GM21528 (cell line): ENCODE measurements at regions not wholly inside any gene's neighbourhood (a gene's known extent, or its start where the extent isn't known, plus 50 kb on each side); places are given as distances from the start of the nearest gene placed in this dataset.

Experiments used
- ATAC-seq: cut with Tn5 transposase; IDR thresholded peaks from one replicate; pipeline ENCODE4 v1.9.1; 2021; ENCODE audit warnings: mild to moderate bottlenecking, moderate library complexity; ENCODE audit not compliant: unreplicated experiment, low FRiP score

DNA sequence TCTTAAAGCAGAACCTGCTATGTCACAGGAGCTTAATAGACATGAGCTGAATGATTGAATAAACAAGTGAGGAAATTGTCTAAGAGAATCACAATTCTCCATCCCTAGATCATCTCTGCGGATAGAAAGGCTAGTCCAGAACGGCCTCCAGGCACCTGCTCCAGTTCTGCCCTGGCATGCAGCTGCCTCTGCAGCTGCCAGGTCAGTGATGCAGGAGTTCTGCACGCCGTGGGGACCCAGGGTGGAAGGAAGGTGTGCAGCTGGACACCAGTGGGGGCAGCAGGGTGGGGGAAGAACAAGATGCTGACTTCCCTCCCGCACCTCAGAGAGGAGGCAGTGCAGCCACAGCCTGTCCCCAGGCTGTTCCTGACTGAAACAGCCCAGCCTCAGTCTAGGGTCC lies 192.1 kb upstream of the NCAM1 start:
- no peak for ATAC-seq

DNA sequence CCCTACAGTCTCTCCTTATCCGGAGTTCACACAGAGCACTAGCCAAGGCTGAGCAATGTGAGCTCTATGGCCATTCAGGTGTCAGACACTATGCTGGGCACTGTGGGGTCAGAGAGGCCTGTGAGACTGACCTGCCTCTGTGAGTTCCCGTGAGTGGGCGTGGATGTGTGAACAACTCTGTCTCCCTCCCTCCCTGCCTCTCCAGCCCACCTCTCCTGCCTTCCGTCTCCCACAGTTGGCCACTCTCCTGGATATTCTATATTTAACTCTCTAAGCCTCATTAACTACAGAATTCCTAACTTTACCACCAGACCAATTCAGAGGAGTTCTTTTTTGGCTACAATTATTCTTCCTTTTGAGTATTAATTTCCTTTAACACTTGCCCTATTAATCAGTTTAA lies 191.6 kb upstream of the NCAM1 start:
- ATAC-seq: no peak

DNA sequence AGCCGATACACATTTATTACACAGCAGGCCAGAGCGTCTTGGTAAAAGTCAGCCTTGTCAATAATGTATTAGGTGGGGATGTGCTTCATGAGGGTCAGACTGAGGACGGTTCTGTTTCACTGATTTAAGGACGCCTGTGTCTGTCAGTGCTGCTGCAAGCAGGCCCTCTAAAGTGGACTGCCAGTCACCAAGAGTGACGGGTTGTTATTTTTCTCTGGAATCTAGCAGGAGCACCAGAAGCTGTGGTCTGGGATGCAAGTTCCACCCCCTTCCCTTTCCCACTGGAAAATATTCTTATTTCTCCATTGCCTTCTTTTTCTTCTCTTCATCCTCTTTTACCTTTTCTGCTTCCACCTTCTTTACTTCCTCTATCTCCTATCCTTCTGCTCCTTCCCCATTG lies 191.2 kb upstream of the NCAM1 start:
- ATAC-seq: no peak

DNA sequence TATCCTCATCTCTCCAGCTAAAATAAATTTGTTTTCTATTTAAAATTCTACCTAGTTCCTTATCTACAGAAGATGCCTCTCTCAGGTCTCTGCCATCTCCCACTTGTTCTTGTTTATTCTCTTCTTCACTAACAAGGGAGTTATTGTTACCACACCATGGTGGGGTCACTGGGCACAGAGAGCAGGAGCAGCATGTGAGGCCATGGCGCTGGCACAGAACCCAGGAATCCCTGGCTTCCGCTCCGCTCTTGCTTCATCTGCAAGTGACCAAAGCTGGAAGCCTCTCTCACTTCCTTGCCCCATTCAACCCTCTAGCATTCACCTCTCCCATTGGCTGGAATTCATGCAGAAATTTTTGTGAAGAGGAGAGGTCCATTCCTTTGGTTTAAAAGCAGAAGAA lies 190.7 kb upstream of the NCAM1 start:
- ATAC-seq: no peak

DNA sequence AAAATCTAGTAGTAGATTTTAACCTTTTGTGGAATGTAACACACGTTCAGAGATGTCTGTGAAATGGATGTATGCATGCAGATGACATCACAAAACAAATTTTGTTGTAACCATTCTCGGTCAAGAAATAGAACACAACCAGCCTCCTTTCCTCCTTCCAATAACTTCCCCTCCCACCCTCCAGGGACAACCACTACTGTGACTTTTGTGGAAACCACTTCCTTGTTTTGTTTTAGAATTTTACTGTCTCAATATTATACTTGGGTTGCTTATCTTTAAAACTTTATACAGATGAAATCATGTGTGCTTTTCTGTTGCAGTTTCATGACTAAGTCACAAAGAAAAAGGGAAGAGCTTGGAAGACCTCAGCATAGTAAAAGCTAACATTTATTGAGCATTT lies 189.4 kb upstream of the NCAM1 start:
- no peak for ATAC-seq

DNA sequence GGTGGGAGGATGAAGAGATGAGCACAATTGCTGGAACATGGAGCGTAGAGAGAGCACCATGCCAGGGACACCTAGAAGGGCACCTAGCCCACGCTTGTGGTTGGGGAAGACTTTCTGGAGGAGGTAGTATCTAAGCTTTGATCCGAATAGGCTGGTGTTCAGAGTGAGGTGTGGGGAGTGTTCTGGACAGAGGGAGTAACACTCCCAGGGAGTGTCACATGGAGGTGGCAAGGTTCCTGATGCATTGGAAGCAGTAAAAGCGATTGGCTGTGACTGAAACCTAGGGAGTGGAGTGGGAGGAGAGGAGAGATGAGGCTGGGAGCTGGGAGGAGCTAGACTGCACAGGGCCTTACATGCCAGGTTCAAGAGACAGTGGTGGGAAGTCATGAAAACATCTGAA lies 188.0 kb upstream of the NCAM1 start:
- ATAC-seq: no peak

DNA sequence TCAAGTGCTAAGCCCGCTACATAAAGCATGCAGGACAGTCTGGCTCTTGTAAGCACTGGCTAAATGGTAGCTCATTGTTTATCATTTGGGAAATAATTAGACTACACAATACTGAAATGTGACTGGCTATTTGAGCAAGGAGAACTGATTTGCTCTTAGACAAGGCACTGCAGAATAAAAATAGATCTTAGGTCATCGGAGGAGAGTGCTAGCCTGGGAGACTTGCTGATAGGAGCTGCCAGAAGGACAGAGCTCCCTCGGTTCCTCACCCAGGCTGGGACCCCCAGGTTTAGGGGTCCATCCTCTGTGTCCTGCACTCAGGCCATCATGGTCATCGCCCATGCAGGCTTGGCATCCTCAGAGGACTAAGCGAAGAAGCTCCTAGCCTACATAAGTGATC lies 184.4 kb upstream of the NCAM1 start:
- ATAC-seq: no peak

DNA sequence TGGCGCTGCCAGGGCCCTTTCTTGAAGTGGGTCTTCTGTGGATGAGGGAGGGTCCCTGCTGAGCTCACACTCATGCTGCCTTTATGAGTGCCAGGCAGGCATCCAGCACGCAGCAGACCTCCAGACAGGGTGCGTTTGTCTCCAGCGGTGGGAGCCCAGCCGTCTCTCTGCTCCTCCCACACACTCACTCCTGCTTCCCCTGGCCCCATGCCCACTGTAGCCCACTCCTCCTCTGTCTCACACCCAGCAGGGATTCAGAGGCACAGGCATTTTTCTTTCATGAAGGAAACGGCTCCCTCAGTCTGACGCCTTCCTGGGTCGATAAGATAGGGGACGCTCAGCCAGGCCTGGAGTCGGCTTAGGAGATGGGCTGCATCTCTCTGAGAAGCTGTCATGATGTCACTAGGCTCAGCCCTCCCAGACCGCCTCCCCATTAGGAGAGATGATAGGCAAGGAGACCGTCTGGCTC lies 183.9 kb upstream of the NCAM1 start:
- no peak for ATAC-seq

DNA sequence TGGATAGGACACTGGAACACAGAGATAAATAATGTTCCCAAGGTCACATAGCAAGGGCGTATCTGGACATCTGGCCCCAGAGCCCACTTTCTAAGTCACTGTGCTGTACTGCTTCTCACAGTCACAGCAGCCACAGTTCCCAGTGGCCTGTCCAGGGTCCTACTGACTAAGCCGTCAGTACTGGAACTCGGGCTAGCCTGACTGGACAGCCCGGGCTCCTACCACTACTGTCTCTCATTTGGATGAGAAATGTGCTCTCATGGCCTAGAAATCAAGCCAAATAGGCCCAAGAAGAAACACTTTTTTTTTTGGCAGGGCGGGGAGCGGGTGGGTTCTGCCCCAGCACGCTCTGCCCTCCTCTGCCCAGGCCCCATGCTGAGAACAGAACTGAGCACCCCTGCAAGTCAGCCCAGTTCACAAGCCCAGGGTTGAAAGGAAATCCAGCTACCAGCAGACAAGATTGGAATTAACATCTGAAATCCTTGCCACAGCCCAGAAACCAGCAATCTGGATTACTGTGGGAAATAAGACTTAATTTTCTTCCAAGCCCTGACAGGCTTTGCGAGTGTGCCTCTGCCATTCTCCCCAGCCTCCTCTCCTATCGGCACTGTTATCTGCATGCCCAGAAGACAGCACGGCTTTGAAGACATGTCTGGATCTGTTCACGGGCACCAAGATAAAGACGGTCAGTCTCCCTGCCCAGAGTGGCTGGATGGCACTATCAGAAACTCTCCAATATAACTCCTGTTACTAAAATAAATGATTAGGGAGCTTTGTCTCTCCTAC lies 182.9 kb upstream of the NCAM1 start:
- ATAC-seq: no peak

DNA sequence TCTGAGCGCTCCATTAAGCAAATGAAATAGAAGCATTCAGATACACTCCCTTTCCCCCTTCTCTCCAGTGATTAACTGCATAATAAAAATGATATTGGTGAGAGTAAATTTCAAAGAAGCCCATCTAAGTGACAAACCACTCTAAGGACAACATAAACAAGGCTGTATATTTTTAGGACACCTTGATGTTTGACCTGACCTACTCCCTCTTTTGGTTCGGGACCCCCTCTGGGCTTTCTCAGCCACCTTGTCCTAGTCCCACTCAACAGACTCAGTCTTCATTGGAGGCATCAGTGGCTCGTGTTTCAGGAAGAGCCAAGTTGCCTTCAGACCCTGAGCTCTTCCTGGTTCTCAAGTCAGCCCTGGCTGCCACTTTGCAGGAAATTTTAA lies 182.3 kb upstream of the NCAM1 start:
- ATAC-seq: no peak

DNA sequence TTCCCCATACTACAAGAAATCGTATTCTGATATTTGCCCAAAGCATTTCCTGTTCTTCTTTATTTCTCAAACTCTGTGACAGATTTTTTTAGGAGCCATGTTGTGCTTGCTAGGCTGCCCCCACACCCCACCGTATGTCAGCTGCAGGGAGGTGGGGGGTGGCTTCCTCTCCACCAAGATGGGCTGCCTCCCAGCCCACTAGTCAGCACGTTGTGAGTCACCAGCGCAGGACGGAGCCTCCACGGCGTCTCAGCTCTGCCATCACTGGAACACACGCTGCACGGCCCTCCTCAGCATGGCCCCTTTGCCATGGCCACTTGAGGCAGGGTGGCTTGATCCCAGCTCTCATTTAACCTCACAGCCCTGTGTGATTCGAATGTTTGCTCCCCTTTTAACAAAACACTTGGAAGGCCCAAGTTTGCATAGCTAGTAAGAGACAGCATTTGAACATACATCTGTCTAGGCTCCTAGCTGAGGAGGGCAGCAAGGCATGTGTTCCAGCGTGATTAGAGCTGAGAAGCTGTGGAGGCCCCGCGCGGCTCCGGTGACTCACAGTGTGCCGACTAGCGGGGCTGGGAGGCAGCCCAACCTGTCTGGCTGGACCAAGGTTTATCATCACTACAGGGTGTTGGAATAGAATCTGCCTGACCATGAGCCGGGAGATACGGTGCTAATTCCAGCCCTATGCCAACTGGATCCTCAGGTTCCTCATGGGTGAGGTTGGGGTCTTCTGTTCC lies 180.7 kb upstream of the NCAM1 start:
- no peak for ATAC-seq

DNA sequence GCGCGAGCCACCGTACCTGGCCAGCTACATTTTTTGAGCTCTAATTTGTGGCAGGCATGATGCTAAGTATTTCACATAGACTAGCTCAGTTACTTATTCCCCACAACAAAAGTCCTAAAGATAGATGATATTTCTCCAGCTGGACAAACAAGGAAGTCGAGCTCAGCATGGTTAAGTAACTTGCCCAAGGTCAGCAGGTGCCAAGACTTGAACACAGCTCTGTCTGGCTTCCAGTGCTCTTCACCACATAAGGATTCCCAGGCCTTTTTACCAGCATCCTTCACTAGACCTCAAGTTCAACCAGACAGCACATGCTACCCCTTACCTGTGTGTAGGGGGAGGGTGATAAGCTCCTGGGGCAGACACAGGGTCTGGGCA lies 177.3 kb upstream of the NCAM1 start:
- no peak for ATAC-seq

DNA sequence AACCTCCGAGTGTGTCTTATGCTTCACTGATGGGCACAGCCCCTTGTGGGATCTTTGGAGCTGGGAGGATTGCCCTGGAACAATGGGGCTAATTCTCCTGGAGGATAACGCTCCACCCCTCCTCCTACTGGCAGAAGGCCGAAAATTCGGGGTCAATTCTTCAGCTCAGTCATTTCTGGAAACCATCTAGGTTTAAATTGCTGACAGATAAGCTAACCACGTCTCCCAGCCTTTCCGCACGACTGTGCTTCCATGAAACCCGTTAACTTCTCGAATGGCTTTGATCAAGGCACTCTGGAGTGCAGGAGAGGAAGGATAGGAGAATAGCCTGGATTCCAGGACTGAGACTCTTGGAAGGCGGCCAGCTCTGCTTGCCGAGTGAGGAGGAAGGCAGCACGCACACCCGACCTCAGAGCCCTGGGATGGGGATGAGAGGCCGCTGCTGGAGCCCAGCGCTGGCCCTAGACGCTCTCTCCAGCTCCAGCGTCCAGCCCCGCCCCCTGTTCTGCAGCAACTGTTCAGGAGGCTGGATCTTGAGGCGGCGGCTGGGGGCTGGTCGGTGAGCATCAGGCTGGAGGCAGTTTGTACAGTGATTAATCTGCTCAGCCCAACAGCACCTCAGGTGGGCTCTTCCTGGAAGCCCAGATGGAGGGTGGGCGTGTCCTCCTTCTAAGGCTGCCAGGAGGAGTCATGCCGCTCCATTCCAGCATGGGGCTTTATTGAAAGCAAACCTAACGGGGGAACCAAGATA lies 176.7 kb upstream of the NCAM1 start:
- no peak for ATAC-seq

DNA sequence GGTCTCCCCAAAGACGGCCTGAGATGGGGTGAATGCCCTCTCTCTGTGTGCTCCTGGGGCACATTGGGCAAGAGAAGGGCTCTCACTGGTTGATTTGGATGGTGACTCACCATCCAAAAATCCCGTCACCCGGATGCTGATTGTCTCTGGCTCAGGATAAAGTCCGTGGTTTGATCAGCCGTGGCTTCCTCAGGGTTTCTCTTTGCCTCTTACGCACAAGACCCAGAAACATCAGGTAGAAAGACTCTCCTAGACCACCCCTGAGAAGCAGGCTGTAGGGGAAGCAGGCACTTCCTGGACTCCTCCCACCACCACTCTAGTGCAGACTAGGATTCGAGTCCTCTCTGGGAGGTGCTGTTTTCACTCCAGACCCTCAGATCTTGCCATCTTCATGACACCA lies 176.1 kb upstream of the NCAM1 start:
- ATAC-seq: no peak

DNA sequence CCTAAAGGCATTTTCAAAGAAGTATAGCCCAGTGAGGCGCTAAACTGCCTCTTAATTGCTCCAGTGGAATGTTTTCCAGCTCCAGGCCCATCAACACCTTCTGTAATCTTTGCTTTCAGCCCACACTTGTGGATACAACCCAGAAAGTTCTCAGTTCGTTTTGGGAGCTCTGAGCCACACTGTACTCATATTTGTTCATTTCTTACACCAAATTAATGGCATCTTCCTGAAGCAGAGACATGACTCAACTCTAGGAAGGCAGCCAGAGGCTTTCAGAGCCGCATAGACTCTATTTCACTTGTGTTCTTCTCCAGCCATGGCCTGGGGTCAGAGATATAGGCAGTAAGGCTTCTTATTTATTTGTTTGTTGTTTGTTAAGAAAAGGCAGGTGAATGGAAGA lies 175.5 kb upstream of the NCAM1 start:
- ATAC-seq: no peak

DNA sequence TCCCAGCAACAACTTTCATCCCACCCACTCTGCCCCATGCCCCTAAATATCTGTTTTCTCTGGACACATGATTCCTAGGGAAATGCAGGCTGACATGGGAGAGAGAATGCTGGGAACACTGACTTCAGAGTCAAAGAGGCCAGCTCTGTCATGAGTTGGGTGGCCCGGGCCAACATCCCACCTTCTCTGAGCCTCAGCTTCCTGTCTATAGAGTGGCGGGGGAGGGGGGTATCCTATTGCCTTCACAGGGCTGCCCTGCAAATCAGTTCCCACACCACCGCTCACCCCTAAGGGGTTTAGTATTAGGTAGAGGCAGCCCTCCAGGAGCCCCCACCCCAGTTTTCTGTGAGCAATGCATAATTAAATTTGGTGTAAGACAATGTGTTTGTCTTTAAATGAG lies 175.0 kb upstream of the NCAM1 start:
- no peak for ATAC-seq

DNA sequence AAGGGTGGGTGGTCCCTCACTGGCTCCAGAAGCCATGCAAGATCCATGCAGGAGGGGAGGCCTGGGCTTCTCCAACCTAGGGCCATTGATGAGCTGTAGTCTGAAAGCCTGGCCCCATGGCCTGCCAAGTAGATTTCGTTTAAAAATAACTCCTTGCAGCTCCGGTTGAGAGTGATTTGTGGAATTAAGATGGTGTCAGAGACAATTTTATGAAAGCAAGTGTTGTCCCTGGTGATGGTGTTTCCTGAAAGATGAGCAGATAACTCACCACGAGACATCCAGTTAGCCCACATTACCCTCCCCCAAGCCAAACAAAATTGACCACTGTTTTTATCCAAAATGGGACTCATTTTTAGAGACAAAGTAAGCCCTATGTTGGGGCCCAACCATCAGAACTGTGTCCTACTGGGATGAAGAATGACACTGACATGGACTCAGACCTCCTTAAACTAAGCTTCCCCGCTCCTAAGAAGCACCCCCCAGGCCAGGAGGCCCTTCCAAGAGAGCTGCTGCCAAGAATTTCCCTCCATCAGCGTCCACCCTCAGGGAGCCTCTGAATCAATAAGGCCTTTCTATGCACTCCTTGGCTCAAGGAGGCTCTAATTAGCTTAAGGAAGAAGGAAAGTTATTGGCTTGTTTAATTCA lies 174.2 kb upstream of the NCAM1 start:
- no peak for ATAC-seq

DNA sequence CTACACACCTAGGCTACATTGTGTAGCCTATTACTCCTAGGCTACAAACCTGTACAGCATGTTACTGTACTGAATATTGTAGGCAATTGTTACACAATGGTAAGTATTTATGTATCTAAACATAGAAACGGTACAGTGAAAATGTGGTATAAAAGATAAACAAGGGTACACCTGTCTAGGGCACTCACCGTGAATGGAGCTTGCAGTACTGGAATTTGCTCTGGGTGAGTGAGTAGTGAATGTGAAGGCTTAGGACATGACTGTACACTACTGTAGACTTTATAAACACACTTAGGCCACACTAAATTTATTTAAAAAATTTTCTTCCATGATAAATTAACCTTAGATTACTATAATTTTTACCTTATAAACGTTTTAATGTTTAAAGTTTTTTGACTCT lies 171.7 kb upstream of the NCAM1 start:
- no peak for ATAC-seq

DNA sequence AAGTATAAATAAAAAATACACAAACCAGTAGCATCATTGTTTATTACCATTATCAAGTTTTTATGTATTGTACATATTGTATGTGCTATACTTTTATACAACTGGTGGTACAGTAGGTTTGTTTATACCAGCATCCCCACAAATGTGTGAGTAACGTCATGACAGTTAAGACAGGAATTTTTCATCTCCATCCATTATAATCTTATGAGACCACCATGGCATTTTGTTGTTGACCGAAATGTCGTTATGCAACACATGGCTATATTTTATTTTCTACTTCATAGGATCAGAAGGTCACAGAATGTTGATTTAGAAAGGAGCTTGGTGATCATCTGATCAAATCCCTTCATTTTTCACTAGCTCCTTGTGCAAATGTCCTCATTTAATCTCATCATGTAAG lies 170.9 kb upstream of the NCAM1 start:
- ATAC-seq: no peak

DNA sequence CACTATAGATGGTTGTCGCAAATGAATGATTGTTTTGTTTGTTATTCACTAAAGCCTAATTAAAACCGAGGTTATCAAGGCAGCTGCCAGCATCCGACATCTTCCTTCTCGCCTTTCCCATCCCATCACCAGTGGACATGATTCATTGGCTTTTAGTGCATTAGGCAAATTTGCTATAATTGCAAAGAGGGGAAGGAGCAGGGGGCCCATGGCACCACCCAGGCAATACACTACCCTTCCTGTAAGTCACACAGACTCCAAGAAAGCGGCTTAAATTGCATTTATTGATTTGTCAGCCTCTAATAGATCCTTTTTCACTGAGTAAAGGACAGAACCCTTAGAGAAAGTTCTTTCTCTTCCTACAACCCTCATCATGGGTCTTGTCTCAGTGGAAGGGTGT lies 169.2 kb upstream of the NCAM1 start:
- no peak for ATAC-seq

DNA sequence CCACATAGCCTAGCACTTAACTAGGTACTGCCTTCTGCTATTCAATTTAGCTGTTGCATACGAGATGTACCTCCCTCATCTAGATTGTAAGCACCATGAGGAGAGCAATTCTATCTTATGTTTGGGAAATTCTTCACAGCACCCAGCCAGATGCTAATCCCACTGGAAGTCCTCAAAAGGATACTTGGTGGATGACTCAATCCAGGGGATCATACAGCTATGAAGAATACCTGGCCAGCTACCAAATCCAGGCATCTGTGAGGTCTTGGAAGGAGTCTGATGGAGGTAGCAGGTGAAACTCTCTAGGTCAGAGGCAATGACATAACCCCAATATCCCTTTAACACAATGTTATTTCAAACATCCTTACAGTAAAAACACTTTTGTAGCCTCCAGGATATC lies 167.8 kb upstream of the NCAM1 start:
- no peak for ATAC-seq
